C4-2B (cell line): ENCODE measurements at regions not wholly inside any gene's neighbourhood (a gene's known extent, or its start where the extent isn't known, plus 50 kb on each side); places are given as distances from the start of the nearest gene placed in this dataset.
"Not testable (repeated sequence)": the region's sequence is repeated elsewhere in the genome, so short reads cannot be mapped to it uniquely, and the experiment has no call there.

Experiments
- CTCF ChIP-seq: fragments of 450-650 bp; conservative IDR thresholded peaks from 2 replicates; pipeline ENCODE4 v1.5.1; 2017; ENCODE audit warnings: mild to moderate bottlenecking
- ZFX ChIP-seq: fragments of 450-650 bp; IDR thresholded peaks from 2 replicates; pipeline ENCODE4 v1.6.1; 2017

- TF ChIP-seq CTCF, ZFX: not testable (repeated sequence)
Observed at GRCh38 chr5:43791880-43792279, 188.9 kb downstream of the NNT start.
